ENCODE measurements at regions not wholly inside any gene's neighbourhood (a gene's known extent, or its start where the extent isn't known, plus 50 kb on each side); places are given as distances from the start of the nearest gene placed in this dataset.

DNA sequence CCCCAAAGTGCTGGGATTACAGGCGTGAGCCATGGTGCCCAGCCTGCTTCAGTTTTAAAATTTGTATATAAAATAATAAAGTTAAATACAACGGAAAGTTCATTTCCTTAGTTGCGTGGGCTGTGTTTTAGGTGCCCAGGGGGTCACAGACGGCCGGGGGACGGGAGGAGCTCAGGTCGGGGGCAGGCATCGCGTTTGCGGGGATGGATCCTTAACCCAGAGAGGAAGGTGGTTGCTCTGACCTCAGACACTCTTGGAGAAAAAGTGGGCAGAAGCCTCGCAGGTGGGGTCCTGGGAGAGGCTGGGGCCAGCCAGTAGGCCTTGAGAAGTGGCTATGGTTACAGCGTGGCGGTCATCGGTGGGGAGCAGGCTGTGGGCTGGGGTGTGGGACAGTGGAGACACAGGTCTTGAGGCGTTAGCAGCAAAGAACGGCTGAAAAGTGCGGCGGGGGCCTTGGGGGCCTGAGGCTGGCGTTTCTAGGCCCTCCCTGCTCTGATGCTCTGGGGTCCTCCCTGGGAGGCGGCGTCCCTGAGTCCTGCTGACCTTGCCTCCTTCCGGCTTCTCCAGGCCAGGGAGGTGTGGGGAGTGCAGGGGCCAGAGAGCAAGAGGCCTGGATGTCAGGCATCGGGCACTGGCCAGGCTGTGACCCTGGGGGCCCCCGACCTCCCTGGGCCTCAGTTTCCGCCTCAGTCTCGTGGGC lies 54.4 kb downstream of the UNCX start:
- H3K36me3 ChIP-seq: no peaks in the 10 kb centered on the region
- TF ChIP-seq, protein P1, sequence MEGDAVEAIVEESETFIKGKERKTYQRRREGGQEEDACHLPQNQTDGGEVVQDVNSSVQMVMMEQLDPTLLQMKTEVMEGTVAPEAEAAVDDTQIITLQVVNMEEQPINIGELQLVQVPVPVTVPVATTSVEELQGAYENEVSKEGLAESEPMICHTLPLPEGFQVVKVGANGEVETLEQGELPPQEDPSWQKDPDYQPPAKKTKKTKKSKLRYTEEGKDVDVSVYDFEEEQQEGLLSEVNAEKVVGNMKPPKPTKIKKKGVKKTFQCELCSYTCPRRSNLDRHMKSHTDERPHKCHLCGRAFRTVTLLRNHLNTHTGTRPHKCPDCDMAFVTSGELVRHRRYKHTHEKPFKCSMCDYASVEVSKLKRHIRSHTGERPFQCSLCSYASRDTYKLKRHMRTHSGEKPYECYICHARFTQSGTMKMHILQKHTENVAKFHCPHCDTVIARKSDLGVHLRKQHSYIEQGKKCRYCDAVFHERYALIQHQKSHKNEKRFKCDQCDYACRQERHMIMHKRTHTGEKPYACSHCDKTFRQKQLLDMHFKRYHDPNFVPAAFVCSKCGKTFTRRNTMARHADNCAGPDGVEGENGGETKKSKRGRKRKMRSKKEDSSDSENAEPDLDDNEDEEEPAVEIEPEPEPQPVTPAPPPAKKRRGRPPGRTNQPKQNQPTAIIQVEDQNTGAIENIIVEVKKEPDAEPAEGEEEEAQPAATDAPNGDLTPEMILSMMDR (IDR thresholded peaks at IDR 0.05): no peak
- H3K4me1 ChIP-seq: peaks cover 9% of the 10 kb centered on the region
- no peaks in the 10 kb centered on the region for H3K9me3 ChIP-seq
- no peak overlapping the region for H3K27ac ChIP-seq
- ATAC-seq: no peak
- H3K4me3 ChIP-seq: no peak overlapping the region
- peak; percentile 39 for DNase-seq
- intact Hi-C loops (cut with DNase I): no loop called here
- peaks cover 61% of the 10 kb centered on the region for H3K27me3 ChIP-seq (ENCODE audit: low read depth)

DNA sequence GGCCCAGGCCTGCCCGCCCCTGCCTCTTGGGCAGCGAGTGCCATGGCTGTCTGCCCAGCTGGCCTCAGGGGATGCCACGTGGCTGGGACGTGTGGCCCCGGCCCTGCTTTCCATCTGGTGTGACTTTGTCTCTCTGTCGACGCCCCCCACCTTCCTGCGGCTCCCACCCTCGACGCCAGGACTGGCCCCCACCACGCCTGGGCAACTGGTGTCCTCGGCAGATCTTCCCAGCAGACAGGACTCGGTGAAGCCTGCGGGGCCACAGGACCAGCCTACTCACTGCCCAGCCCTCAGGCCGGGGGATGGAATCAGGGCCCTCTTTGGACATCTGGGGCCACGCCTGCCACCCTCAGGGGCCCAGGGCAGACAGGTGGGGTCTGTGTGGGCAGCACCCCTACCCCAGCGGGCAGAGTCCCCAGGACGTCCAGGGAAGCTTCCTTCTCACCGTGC lies 55.1 kb downstream of the UNCX start:
- peaks cover 68% of the 10 kb centered on the region for H3K27me3 ChIP-seq (ENCODE audit: low read depth)
- H3K9me3 ChIP-seq: no peaks in the 10 kb centered on the region
- H3K27ac ChIP-seq: no peak overlapping the region
- intact Hi-C loops (cut with DNase I): no loop called here
- H3K4me1 ChIP-seq: peaks cover 9% of the 10 kb centered on the region
- no peaks in the 10 kb centered on the region for H3K36me3 ChIP-seq
- H3K4me3 ChIP-seq: no peak overlapping the region
- no peak for DNase-seq
- TF ChIP-seq, protein P1 (IDR thresholded peaks at IDR 0.05): no peak
- ATAC-seq: no peak

DNA sequence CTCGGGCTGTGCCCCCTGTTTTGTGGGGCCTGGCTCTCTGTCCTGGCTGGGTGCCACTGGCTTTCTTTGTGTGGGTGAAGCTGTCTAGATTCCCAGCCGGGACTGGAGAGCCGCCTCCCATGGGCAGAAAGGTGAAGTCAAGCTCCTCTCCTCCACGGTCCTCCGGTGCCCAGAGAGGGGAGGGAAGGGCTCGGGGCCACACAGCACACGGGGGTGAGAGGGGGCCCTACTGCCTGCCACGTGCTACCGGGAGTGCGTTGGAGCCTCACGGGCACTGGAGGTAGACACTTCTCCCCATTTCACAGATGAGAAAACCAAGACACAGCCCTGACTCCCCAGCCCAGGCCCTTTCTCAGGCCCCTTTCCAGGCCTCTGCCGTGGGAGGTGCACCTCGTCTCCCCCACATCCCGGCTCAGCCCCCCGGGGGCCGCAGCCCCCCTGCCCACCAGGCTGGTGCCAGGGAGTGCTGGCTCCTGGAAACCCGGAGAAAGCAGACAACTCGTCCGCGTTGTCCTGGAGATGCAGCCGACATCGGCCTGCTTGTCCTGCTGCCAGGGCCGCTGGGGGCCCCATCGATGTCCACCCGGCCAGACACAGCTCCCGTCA lies 55.8 kb downstream of the UNCX start:
- no peaks in the 10 kb centered on the region for H3K9me3 ChIP-seq
- H3K36me3 ChIP-seq: no peaks in the 10 kb centered on the region
- no peak overlapping the region for H3K4me3 ChIP-seq
- no peak for ATAC-seq
- DNase-seq: peak; percentile 36
- intact Hi-C loops (cut with DNase I): no loop called here
- TF ChIP-seq, protein P1 (IDR thresholded peaks at IDR 0.05): no peak
- peaks cover 75% of the 10 kb centered on the region for H3K27me3 ChIP-seq (ENCODE audit: low read depth)
- H3K27ac ChIP-seq: no peak overlapping the region
- H3K4me1 ChIP-seq: peaks cover 9% of the 10 kb centered on the region

DNA sequence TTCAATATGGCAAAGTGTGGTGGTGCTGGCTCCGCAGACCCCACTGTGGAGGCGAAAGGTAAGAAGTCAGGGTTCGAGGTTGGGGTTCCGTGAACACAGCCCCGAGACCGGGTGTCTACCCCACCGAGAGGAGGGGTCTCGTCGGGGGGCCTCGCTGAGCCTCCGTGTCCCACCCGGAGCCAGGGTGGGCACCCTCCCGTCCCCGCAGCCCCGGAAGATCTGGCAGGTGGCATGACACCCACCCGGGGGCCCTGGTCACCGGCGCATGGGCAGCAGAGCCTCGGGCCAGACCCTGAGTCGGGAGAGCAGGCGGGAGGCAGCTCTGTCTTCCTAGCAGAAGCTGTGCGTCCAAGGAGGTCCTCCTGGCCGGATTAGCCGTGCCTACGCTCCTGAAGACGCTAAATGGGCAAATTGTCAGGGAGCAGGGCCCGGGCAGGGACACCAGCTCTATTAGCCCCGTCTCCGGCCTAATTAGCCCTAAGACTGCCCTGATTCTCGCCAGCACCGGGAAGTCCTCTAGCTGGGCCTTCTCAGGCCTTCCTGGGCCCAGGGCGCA lies 56.4 kb downstream of the UNCX start:
- Histone ChIP-seq H3K4me3 (no peak overlapping the region), H3K4me1 (peaks cover 9% of the 10 kb centered on the region), H3K27ac (no peak overlapping the region), H3K36me3 (no peaks in the 10 kb centered on the region), H3K9me3 (no peaks in the 10 kb centered on the region), H3K27me3 (ENCODE audit: low read depth) (peaks cover 78% of the 10 kb centered on the region)
- ATAC-seq (no peak), DNase-seq (peak; percentile 43)
- TF ChIP-seq, protein P1 (IDR thresholded peaks at IDR 0.05): no peak
- intact Hi-C loops (cut with DNase I): no loop called here

DNA sequence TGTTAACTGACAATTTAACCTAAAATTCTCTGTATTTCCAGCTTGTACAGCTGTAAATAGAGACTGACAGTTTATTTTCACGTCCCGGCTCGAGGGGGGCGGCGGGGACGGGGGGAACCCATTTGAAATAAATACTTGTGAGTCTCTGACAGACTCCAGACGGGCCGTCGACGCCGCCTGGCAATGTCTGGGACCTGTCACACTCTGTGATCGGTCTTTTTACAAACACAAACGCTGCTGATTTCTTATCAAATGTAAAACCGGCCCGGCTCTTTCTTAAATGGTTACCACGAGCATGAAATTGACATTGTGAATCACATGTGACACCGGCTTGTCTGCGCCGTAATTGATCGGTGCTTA lies 57.0 kb downstream of the UNCX start:
- no peak for ATAC-seq
- no peaks in the 10 kb centered on the region for H3K36me3 ChIP-seq
- H3K27ac ChIP-seq: no peak overlapping the region
- H3K4me3 ChIP-seq: peak overlapping the region; percentile 45
- peaks cover 77% of the 10 kb centered on the region for H3K27me3 ChIP-seq (ENCODE audit: low read depth)
- DNase-seq: peak; percentile 48
- intact Hi-C loops (cut with DNase I): no loop called here
- TF ChIP-seq, protein P1 (IDR thresholded peaks at IDR 0.05): no peak
- H3K9me3 ChIP-seq: no peaks in the 10 kb centered on the region
- peaks cover 9% of the 10 kb centered on the region for H3K4me1 ChIP-seq

Measured in lower lobe of right lung (tissue), 2 donors.